ENCODE measurements at regions not wholly inside any gene's neighbourhood (a gene's known extent, or its start where the extent isn't known, plus 50 kb on each side); places are given as distances from the start of the nearest gene placed in this dataset.
"Not testable (repeated sequence)": the region's sequence is repeated elsewhere in the genome, so short reads cannot be mapped to it uniquely, and the experiment has no call there.

- DNase-seq, result not testable (repeated sequence)
Measured at GRCh38 chr1:144140243-144140642, 168.5 kb upstream of the FAM72C start.

DNA sequence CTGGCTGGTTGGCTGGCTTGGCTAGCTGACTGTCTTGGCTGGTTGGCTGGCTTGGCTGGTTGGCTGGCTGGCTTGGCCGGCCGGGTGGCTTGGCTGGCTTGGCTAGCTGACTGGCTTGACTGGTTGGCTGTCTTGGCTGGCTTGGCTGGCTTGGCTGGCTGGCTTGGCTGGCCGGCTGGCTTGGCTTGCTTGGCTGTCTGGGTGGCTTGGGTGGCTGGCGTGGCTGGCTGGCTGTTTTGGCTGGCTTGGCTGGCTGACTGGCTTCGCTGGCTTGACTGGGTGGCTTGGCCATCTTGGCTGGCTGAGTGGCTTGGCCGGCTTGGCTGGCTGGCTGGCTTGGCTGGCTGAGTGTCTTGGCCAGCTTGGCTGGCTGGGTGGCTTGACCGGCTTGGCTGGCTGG is 133.2 kb upstream of the FAM72C start:
- DNase-seq, result peak; percentile 14

DNA sequence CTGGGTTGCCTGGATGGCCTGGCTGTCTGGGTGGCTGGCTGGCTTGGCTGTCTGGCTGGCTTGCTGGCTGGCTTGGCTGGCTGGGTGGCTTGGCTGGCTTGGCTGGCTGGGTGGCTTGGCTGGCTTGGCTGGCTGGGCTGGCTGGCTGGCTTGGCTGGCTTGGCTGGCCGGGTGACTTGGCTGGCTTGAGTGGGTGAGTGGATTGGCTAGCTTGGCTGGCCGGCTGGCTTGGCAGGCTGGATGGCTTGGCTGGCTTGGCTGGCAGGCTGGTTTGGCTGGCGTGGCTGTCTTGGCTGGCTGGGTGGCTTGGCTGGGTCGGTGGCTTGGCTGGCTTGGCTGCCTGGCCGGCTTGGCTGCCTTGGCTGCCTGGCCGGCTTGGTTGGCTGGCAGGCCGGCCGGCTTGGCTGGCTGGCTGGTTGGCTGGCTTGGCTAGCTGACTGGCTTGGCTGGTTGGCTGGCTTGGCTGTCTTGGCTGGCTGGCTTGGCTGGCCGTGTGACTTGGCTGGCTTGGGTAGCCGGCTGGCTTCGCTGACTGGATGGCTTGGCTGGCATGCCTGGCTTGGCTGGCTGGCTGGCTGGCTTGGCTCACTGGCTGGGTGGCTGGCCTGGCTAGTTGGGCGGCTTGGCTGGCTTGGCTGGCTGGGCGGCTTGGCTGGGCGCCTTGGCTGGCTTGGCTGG is 132.4 kb upstream of the FAM72C start:
- DNase-seq, result peak; percentile 51

DNA sequence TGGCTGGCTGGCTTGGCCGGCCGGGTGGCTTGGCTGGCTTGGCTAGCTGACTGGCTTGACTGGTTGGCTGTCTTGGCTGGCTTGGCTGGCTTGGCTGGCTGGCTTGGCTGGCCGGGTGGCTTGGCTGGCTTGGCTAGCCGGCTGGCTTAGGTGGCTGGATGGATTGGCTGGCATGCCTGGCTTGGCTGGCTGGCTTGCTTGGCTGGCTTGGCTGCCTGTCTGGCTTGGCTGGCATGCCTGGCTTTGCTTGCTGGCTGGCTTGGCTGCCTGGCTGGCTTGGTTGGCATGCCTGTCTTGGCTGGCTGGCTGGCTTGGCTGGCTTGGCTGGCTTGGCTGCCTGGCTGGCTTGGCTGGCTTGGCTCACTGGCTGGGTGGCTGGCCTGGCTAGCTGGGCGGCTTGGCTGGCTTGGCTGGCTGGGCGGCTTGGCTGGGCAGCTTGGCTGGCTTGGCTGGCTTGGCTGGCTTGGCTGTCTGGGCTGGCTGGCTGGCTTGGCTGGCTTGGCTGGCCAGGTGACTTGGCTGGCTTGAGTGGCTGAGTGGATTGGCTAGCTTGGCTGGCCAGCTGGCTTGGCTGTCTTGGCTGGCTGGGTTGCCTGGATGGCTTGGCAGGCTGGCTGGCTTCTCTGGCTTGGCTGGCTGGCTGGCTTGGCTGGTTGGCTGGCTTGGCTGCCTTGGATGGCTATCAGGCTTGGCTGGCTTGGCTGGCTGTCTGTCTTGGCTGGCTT is 131.5 kb upstream of the FAM72C start:
- peak; percentile 49 for DNase-seq

DNA sequence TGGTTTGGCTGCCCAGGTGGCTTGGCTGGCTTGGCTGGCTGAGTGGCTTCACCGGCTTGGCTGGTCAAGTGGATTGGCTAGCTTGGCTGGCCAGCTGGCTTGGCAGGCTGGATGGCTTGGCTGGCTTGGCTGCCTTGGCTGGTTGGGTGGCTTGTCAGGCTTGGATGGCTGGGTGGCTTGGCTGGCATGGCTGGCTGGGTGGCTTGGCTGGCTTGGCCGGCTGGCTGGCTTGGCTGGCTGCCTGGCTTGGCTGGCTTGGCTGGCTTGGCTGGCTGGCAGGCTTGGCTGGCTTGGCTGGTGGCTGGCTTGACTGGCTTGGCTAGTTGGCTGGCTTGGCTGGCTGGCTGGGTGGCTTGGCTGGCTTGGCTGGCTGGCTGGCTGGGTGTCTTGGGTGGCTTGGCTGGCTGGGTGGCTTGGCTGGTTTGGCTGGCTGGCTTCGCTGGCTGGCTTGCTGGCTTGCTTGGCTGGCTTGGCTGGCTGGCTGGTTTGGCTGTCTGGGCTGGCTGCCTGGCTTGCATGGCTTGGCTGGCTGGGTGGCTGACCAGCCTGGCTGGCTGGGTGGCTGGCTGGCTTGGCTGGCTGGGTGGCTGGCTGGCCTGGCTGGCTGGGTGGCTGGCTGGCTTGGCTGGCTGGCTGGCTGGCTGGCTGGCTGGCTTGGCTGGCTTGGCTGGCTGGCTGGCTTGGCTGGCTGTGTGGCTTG is 130.4 kb upstream of the FAM72C start:
- DNase-seq, result peak; percentile 26

DNA sequence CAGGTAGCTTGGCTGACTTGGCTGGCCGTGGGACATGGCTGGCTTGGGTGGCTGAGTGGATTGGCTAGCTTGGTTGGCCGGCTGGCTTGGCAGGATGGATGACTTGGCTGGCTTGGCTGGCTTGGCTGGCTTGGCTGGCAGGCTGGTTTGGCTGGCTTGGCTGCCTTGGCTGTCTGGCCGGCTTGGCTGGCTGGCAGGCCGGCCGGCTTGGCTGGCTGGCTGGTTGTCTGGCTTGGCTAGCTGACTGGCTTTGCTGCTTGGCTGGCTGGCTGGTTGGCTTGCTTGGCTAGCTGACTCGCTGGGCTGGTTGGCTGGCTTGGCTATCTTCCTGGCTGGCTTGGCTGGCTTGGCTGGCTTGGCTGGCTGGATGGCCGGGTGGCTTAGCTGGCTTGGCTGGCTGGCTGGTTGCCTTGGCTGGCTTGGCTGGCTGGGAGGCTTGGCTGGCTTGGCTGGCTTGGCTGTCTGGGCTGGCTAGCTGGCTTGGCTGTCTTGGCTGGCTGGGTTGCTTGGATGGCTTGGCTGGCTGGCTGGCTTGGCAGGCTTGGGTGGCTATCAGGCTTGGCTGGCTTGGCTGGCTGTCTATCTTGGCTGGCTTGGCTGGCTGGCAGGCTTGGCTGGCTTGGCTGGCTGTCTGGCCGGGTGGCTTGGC is 129.7 kb upstream of the FAM72C start:
- DNase-seq, result peak; percentile 26

- DNase-seq, result peak; percentile 43
Measured at GRCh38 chr1:144077167-144077841, 105.5 kb upstream of the FAM72C start.

DNA sequence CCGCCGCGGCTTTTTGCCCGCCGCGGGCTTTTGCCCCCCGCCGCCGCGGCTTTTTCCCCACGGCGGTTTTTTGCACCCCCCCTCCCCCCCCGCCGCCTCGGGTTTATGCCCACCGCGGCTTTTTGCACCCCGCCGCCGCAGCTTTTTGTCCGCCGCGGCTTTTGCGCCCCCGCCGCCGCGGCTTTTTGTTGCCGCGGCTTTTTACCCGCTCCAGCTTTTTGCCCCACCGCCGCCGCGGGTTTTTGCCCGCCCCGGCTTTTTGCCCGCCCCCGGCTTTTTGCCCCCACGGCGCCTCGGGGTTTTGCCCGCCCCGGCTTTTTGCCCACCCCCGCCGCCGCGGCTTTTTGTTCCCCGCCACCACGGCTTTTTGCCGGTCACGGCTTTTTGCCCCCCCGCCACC is 104.9 kb upstream of the FAM72C start:
- peak; percentile 22 for DNase-seq

- not testable (repeated sequence) for DNase-seq
Measured at GRCh38 chr1:144070394-144071053, 98.7 kb upstream of the FAM72C start.

DNA sequence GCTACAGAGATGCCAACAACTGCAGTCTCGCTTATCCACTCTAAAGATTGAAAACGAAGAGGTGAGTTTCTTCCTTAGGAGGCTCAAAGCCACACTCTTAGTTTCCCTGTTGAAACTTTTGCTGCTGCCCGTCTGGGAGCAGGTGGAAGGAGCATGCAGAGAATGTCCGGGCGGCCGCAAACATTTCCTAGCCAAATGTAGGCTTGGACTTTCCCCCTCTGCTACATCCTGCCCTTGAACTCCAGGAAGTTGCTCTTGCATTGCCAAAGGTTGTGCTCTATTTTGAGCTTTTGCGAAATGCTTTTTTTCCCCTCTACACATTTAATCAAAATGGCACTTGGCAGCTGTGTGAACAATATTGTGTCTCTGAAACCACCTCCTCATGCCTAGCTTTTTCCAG is 95.3 kb upstream of the FAM72C start:
- DNase-seq, result not testable (repeated sequence)

- DNase-seq, result not testable (repeated sequence)
Measured at GRCh38 chr1:144066071-144066813, 94.5 kb upstream of the FAM72C start.

DNA sequence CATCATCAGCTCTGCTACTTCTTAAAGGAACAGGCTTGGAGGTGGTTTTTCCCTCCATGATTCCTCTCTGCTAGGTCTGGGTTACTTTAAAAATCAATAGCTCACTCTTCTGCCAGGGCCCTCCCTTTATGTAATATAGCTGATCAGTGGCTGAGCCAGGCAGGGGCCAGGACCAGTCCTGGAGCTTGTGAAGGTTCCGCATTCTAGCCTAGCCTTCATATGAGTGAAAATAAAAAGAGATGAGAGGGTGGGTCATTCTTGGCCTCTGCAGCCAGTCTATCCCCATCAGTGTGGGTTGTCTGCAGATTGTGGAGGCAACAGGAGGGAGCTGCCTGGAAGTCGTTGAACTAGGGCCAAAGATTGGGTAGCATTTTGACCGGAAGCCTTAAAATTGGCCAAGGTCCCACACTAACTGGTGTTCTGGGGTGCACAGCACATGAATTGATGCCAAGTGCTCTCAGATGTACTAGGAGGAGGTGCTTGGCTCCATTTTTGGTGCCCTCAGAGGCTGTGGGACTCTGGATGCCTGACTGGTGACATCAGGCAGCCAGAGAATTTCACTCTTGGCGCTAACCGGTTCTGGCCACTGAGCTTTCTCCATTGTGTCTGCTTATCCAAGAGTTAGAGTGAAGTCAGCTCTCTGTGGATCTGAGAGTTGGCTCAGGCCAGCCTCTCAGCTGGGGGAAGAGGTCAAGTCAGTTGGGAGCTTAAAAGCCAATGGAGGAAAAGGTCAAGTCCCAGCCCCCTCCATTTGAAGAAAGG is 93.7 kb upstream of the FAM72C start:
- not testable (repeated sequence) for DNase-seq

DNA sequence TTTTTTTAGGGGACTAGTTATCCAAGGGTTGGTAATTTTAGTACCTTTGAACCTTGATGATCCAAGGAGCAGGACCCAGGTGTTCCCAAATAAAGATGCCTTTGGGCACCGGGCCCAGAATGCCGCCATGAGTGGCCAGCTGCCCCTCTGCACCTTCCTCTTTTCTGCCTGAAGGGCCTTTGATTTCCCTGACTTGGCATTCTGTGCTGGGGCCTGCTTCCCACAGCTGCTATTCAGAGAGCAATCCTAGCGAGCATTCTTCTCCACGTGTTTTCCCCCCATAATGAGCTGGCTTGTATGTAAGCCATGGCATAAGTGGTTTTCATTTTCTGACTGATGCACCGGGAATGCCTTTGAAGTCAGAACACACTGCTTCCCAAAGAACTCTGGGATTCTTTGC is 77.6 kb upstream of the FAM72C start:
- DNase-seq, result not testable (repeated sequence)

GRCh38 chr1:144046645-144047044 is 74.9 kb upstream of the FAM72C start:
- not testable (repeated sequence) for DNase-seq

- peak; percentile 30 for DNase-seq
Measured at GRCh38 chr1:144045751-144046546, 74.2 kb upstream of the FAM72C start.

DNA sequence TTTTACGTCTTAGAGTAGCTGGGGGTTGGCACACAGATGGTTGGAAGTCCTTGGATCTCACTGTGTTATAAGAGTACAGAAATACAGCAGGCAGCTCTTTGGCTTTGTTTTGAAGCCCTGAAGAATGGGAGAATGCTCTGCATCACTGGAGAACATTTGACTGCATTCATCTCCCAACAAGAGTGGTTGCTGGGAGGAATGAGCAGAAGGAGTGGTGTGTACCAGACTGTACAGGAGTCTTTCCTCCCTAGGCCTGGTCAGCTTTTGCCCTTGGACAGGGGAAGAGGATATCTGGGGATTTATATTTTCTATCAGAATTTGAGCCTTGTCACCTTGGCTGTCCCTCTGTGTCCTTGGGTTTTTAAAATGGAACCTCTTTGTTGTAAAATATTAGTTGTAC is 70.5 kb upstream of the FAM72C start:
- not testable (repeated sequence) for DNase-seq

- DNase-seq, result not testable (repeated sequence)
Measured at GRCh38 chr1:144040293-144040692, 68.5 kb upstream of the FAM72C start.

- DNase-seq, result not testable (repeated sequence)
Measured at GRCh38 chr1:144034045-144034444, 62.3 kb upstream of the FAM72C start.

GRCh38 chr1:144031550-144031949 is 59.8 kb upstream of the FAM72C start:
- DNase-seq, result not testable (repeated sequence)

DNA sequence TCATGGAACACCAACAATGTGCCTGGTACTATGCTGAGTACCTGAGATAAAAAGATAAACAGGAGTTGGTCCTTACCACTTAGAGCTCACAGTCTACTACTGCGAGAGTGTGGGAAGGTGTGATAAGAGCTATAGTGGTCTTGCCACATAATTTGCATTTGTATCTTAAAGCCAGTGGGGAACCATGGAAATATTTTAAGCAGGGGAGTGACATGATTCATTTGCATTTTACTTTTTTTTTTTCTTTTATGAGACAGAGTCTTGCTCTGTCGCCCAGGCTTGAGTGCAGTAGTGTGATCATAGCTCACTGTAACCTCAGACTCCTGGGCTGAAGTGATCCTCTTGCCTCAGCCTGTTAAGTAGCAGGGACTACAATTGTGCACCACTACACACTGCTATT is 54.2 kb upstream of the FAM72C start:
- DNase-seq, result not testable (repeated sequence)
